Psoas muscle (tissue), 7 donors: ENCODE measurements at regions not wholly inside any gene's neighbourhood (a gene's known extent, or its start where the extent isn't known, plus 50 kb on each side); places are given as distances from the start of the nearest gene placed in this dataset.

Experiments used
- ATAC-seq, 4 donors: fragments of 200-7000 bp; cut with Tn5 transposase; one replicate each; pipeline ENCODE4 v1.9.1; 2020; ENCODE audit warnings: moderate library complexity in 3 of 4, mild to moderate bottlenecking in 2 of 4
- DNase-seq, 2 donors: peaks; one replicate each; pipeline ENCODE4 v3.0.0-alpha.2; 2020
- H3K27ac ChIP-seq: fragments of 200-600 bp; one replicate; pipeline ENCODE4 v1.8.0; 2022
- H3K27me3 ChIP-seq, 3 donors: fragments of 200-600 bp in 1 of 3; one replicate each; pipeline versions ENCODE4 v1.6.1 to v1.8.0; 2013 to 2022; ENCODE audit warnings: low read length in 2 of 3, mild to moderate bottlenecking in 2 of 3, moderate library complexity in 1 of 3; ENCODE audit not compliant: insufficient read depth in 3 of 3
- H3K36me3 ChIP-seq, 2 donors: fragments of 200-600 bp in 1 of 2; one replicate each; pipeline versions ENCODE4 v1.6.1 to v1.8.0; 2013 to 2022; ENCODE audit warnings: low read depth in 1 of 2, mild to moderate bottlenecking in 1 of 2, moderate library complexity in 1 of 2; ENCODE audit not compliant: insufficient read depth in 1 of 2
- H3K4me1 ChIP-seq: fragments of 200-600 bp; one replicate; pipeline ENCODE4 v1.8.0; 2022
- H3K4me3 ChIP-seq: fragments of 200-600 bp; one replicate; pipeline ENCODE4 v1.8.0; 2022; ENCODE audit warnings: mild to moderate bottlenecking
- H3K9me3 ChIP-seq: fragments of 200-600 bp; one replicate; pipeline ENCODE4 v1.8.0; 2022
- WGBS, 3 donors: extraction: QIAGEN DNeasy Blood & Tissue Kit; methylation state at CpG; one replicate each; pipeline versions ENCODE4 v1.1.6 to v1.1.7; 2013; 5-methylcytosine and 5-hydroxymethylcytosine counted together
- intact Hi-C, 2 donors: fragments of 100-400 bp; cut with DNase I; formaldehyde crosslinking; loops; one replicate each; pipeline versions ENCODE4 v1.11.0 to v1.14.2; 2022
- TF ChIP-seq, protein P1 (sequence below): fragments of 200-600 bp; IDR thresholded peaks from one replicate; pipeline ENCODE4 v1.8.0; 2022; ENCODE audit warnings: antibody characterized with exemption
- donor health status: healthy with polysubstance abuse.
- donor health status: DM: no; HTN: no; CAD: no; lungs with moderate emphysema.
- donor health status: Bipolar disorder and iron deficiency.
- donor health status: healthy.
- donor health status: DM: yes; HTN: yes; CAD: no.
- donor health status: DM: no; HTN: no; CAD: no.
- donor health status: DM: yes; HTN: yes; CAD: no.

DNA sequence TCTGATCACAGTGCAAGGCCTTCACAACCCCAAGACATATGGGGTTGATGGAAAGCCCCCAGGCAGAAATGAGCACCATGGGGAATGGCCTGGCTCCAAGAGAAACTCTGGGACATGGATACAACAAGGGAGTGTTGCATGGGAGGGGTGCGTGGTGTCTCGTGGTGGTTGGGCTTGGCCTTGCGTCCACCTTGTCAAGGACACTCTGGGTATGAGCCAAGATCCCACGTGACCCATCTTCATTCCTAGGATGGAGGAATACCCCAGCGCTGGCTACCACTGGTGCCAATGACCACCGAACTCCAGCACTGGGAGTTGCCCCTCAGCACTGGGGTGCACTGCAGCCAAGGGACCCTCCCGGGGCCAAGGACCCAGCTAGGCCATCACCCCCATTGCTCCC, 267.5 kb upstream of the AGTR2 start:
- Histone ChIP-seq H3K27ac (no peak overlapping the region), H3K4me1 (no peaks in the 10 kb centered on the region), H3K27me3 (peaks cover 0 to 7% (median 0%) of the 10 kb centered on the region in 3 donors), H3K9me3 (no peaks in the 10 kb centered on the region), H3K4me3 (no peak overlapping the region), H3K36me3 (no peaks in the 10 kb centered on the region)
- intact Hi-C loops = no loop called here
- DNase-seq (no peak), ATAC-seq (no peak)
- WGBS, 3 donors = 84 to 100% (median 96%) methylated on average over 3 to 7 of the region's 7 CpGs
- TF ChIP-seq, protein P1, sequence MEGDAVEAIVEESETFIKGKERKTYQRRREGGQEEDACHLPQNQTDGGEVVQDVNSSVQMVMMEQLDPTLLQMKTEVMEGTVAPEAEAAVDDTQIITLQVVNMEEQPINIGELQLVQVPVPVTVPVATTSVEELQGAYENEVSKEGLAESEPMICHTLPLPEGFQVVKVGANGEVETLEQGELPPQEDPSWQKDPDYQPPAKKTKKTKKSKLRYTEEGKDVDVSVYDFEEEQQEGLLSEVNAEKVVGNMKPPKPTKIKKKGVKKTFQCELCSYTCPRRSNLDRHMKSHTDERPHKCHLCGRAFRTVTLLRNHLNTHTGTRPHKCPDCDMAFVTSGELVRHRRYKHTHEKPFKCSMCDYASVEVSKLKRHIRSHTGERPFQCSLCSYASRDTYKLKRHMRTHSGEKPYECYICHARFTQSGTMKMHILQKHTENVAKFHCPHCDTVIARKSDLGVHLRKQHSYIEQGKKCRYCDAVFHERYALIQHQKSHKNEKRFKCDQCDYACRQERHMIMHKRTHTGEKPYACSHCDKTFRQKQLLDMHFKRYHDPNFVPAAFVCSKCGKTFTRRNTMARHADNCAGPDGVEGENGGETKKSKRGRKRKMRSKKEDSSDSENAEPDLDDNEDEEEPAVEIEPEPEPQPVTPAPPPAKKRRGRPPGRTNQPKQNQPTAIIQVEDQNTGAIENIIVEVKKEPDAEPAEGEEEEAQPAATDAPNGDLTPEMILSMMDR = no peak

DNA sequence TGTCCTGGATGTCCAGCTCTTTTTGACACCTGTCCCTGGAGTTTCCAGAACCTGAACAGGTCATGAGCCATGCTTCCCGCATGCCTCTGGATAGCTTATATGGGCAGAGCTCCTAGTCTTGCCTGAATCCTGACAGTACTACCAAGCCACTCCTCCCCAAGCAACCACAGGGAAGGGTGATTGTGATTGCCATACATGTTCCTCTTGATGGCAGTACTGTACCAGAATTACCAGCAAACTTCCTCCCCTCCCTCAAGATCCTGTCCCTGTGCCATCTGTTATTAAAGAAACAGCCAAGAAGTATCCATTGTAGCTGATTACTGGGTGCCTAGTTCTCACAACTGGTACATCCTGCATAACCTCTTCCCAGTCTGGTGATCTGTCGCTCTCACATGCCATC, 264.3 kb upstream of the AGTR2 start:
- H3K36me3 ChIP-seq = no peaks in the 10 kb centered on the region
- TF ChIP-seq, protein P1 = no peak
- DNase-seq (no peak), ATAC-seq (no peak)
- H3K4me3 ChIP-seq = no peak overlapping the region
- H3K4me1 ChIP-seq = no peaks in the 10 kb centered on the region
- WGBS, 3 donors = 91 to 100% (median 100%) methylated on average over 2 of the region's 2 CpGs
- intact Hi-C loops = no loop called here
- H3K27me3 ChIP-seq = peaks cover 0 to 10% (median 0%) of the 10 kb centered on the region in 3 donors
- no peak overlapping the region for H3K27ac ChIP-seq
- H3K9me3 ChIP-seq = no peaks in the 10 kb centered on the region

DNA sequence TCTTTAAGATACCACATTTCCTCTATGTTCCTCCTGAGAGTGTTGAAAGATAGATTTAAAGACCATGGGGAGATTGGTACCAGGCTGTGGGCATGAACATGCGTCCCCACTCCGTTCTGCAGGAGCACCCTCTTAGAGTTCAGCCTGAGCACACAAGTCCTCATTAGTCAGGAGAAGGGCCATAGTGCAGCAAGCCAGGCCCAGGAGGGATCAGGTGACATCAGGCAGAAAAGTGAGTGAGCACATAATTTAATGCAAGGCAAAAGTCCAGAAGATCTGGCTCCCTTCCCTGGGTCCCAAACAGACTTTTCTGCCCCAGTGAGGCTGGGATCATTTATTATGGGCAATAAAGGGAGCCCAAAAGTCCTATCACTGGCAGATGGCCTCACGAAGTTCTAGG, 263.7 kb upstream of the AGTR2 start:
- H3K27ac ChIP-seq = no peak overlapping the region
- no peak for DNase-seq
- ATAC-seq = no peak
- peaks cover 0 to 10% (median 0%) of the 10 kb centered on the region in 3 donors for H3K27me3 ChIP-seq
- no peak overlapping the region for H3K4me3 ChIP-seq
- intact Hi-C loops = no loop called here
- no peaks in the 10 kb centered on the region for H3K4me1 ChIP-seq
- no peaks in the 10 kb centered on the region for H3K36me3 ChIP-seq
- WGBS, 3 donors = 87 to 92% (median 91%) methylated on average over 3 of the region's 3 CpGs
- TF ChIP-seq, protein P1 = no peak
- no peaks in the 10 kb centered on the region for H3K9me3 ChIP-seq

DNA sequence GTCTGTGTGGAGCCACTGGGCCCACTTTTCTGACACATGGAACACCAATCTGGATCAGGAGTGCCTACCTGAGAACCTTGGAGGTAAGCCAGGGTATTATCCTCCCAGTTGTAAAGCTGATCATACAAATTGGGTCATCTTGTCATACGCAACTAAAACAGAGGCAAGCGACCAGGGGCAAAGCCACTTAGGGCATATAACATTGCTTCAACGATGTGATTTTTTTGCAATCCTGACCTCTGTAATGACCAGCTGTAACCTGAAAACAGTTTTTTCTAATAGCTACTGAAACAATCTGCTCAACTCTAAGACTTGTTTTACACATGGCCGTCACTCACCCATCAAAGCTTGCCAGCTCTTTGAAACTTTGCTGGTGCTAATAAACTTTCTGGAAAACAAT, 261.5 kb upstream of the AGTR2 start:
- TF ChIP-seq, protein P1 = no peak
- Histone ChIP-seq H3K4me1 (no peaks in the 10 kb centered on the region), H3K4me3 (no peak overlapping the region), H3K27ac (no peak overlapping the region), H3K27me3 (peaks cover 0 to 10% (median 0%) of the 10 kb centered on the region in 3 donors), H3K36me3 (no peaks in the 10 kb centered on the region), H3K9me3 (no peaks in the 10 kb centered on the region)
- intact Hi-C loops = no loop called here
- no peak for ATAC-seq
- no peak for DNase-seq
- 75 to 93% (median 88%) methylated on average over 4 of the region's 4 CpGs for WGBS, 3 donors

DNA sequence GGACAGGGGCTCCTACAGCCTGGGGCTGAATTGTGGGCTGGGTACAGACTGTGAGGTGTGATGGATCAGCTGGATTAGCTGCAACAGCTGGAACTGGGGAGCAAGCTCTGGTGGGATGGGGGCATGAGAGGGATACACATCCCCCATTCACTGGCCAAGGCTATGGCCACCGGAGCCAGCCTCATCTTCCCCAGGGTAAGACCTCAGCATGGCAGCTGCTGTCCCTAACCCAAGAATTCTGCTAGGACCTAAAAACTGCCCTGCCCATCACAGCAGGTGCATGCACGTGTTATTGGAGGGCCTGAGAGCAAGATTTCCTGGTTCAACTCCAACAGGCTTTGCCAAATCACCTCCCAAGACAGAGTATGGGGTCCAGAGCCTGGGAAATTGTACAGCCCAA, 258.6 kb upstream of the AGTR2 start:
- Histone ChIP-seq H3K9me3 (no peaks in the 10 kb centered on the region), H3K4me1 (no peaks in the 10 kb centered on the region), H3K36me3 (no peaks in the 10 kb centered on the region), H3K27ac (no peak overlapping the region), H3K4me3 (no peak overlapping the region), H3K27me3 (peaks cover 0 to 6% (median 0%) of the 10 kb centered on the region in 3 donors)
- ATAC-seq = no peak
- no peak for DNase-seq
- intact Hi-C loops = no loop called here
- WGBS, 3 donors = 33 to 63% (median 39%) methylated on average over 1 to 2 of the region's 2 CpGs
- TF ChIP-seq, protein P1 = no peak
